Right lobe of liver (tissue), 6 donors: ENCODE measurements at regions not wholly inside any gene's neighbourhood (a gene's known extent, or its start where the extent isn't known, plus 50 kb on each side); places are given as distances from the start of the nearest gene placed in this dataset.
"Not testable (repeated sequence)": the region's sequence is repeated elsewhere in the genome, so short reads cannot be mapped to it uniquely, and the experiment has no call there.

Source experiments
- ATAC-seq, 4 donors: fragments of 200-7000 bp; cut with Tn5 transposase; one replicate each; pipeline ENCODE4 v1.9.1; 2020; ENCODE audit warnings: mild to moderate bottlenecking in 4 of 4, moderate library complexity in 4 of 4
- DNase-seq, 3 donors: peaks; one replicate each; pipeline ENCODE4 v3.0.0-alpha.2; 2020
- H3K27ac ChIP-seq, 3 donors: fragments of 200-600 bp; one replicate each; pipeline ENCODE4 v1.8.0; 2022
- H3K27me3 ChIP-seq, 2 donors: fragments of 200-600 bp; one replicate each; pipeline ENCODE4 v1.8.0; 2022
- H3K36me3 ChIP-seq, 4 donors: fragments of 200-600 bp; sonication (generic) in 1 of 4; one replicate each; pipeline versions ENCODE4 v1.5.1 to v1.8.0; 2017 to 2022; ENCODE audit warnings: control low read depth in 1 of 4
- H3K4me1 ChIP-seq, 4 donors: fragments of 200-600 bp; sonication (generic) in 1 of 4; one replicate each; pipeline versions ENCODE4 v1.5.1 to v1.8.0; 2017 to 2022; ENCODE audit warnings: control low read depth in 1 of 4
- H3K4me3 ChIP-seq, 3 donors: fragments of 200-600 bp; one replicate each; pipeline ENCODE4 v1.8.0; 2022
- H3K9me3 ChIP-seq, 4 donors: fragments of 200-600 bp; sonication (generic) in 1 of 4; one replicate each; pipeline versions ENCODE4 v1.5.1 to v1.8.0; 2017 to 2022; ENCODE audit warnings: control low read depth in 1 of 4
- CTCF ChIP-seq, 4 donors: fragments of 200-600 bp in 3 of 4; fragments of 450-650 bp in 1 of 4; IDR thresholded peaks; one replicate each; pipeline versions ENCODE4 v1.5.1 to v1.8.0; 2016 to 2022; ENCODE audit warnings: antibody characterized with exemption in 4 of 4, mild to moderate bottlenecking in 2 of 4
- POLR2A ChIP-seq: fragments of 450-650 bp; IDR thresholded peaks from one replicate; pipeline ENCODE4 v1.6.1; 2017; ENCODE audit warnings: antibody characterized with exemption, mild to moderate bottlenecking
- WGBS: methylation state at CpG from one replicate; pipeline ENCODE4 v1.1.6; 2018; ENCODE audit warnings: low coverage, low lambda C conversion rate; ENCODE audit not compliant: insufficient coverage; ENCODE audit errors: missing lambda C conversion rate; 5-methylcytosine and 5-hydroxymethylcytosine counted together
- intact Hi-C, 2 donors: fragments of 100-400 bp; cut with DNase I; formaldehyde crosslinking; loops; one replicate each; pipeline versions ENCODE4 v1.11.2 to v1.14.1; 2022
- donor health status: DM: no; HTN: yes; CAD: no.
- donor health status: DM: no; HTN: no; CAD: no.
- donor health status: DM: no; HTN: no; CAD: no.
- donor health status: DM: no; HTN: yes; CAD: no.
- donor health status: DM: no; HTN: yes; CAD: no.

GRCh38 chr2:239731998-239732665 lies 293.0 kb downstream of the NDUFA10 start:
- no peaks in the 10 kb centered on the region for H3K4me1 ChIP-seq
- no peaks in the 10 kb centered on the region for H3K27me3 ChIP-seq
- no peaks in the 10 kb centered on the region for H3K9me3 ChIP-seq
- no peaks in the 10 kb centered on the region for H3K36me3 ChIP-seq
- intact Hi-C loops: no loop called here
- H3K4me3 ChIP-seq: no peak overlapping the region
- DNase-seq: peak in 1 of 3 donors; percentile 22
- no peak for ATAC-seq
- 93% methylated on average over 2 of the region's 6 CpGs for WGBS
- H3K27ac ChIP-seq: no peak overlapping the region
- TF ChIP-seq POLR2A (no peak), CTCF (IDR thresholded peaks at IDR 0.05) (no peak)

- Histone ChIP-seq H3K27me3 (no peaks in the 10 kb centered on the region), H3K4me3 (no peak overlapping the region), H3K27ac (no peak overlapping the region), H3K36me3 (no peaks in the 10 kb centered on the region), H3K9me3 (no peaks in the 10 kb centered on the region), H3K4me1 (no peaks in the 10 kb centered on the region)
- no peak for TF ChIP-seq CTCF (IDR thresholded peaks at IDR 0.05)
- TF ChIP-seq POLR2A: no peak
- ATAC-seq (no peak), DNase-seq (peak in 1 of 3 donors; percentile 22)
- intact Hi-C loops: no loop called here
- 47% methylated on average over 4 of the region's 10 CpGs for WGBS
These were observed 293.7 kb downstream of the NDUFA10 start for GRCh38 chr2:239731422-239731821.

- intact Hi-C loops: no loop called here
- no peak for ATAC-seq
- no peak overlapping the region for H3K27ac ChIP-seq
- no peak overlapping the region for H3K4me3 ChIP-seq
- WGBS: 66% methylated on average over 6 of the region's 8 CpGs
- TF ChIP-seq CTCF (IDR thresholded peaks at IDR 0.05) (no peak), POLR2A (no peak)
- no peaks in the 10 kb centered on the region for H3K36me3 ChIP-seq
- peak in 1 of 3 donors; percentile 5 for DNase-seq
- H3K4me1 ChIP-seq: no peaks in the 10 kb centered on the region
- no peaks in the 10 kb centered on the region for H3K9me3 ChIP-seq
- no peaks in the 10 kb centered on the region for H3K27me3 ChIP-seq
These were observed 294.2 kb downstream of the NDUFA10 start for GRCh38 chr2:239730897-239731296.

GRCh38 chr2:239730567-239730882 lies 294.6 kb downstream of the NDUFA10 start:
- intact Hi-C loops, H3K36me3 ChIP-seq, H3K4me1 ChIP-seq, H3K27me3 ChIP-seq, H3K27ac ChIP-seq, H3K4me3 ChIP-seq, ATAC-seq, H3K9me3 ChIP-seq: not testable (repeated sequence)
- 50% methylated on average over 2 of the region's 8 CpGs for WGBS
- peak in 1 of 3 donors; percentile 7 for DNase-seq

GRCh38 chr2:239729681-239730566 lies 295.2 kb downstream of the NDUFA10 start:
- intact Hi-C loops: no loop called here
- WGBS: 33% methylated on average over 3 of the region's 22 CpGs
- TF ChIP-seq POLR2A (no peak), CTCF (IDR thresholded peaks at IDR 0.05) (no peak)
- Histone ChIP-seq H3K4me1 (no peaks in the 10 kb centered on the region), H3K4me3 (no peak overlapping the region), H3K9me3 (no peaks in the 10 kb centered on the region), H3K27me3 (no peaks in the 10 kb centered on the region), H3K27ac (no peak overlapping the region), H3K36me3 (no peaks in the 10 kb centered on the region)
- ATAC-seq: no peak
- DNase-seq: peak in 1 of 3 donors; percentile 46
